ENCODE measurements at regions not wholly inside any gene's neighbourhood (a gene's known extent, or its start where the extent isn't known, plus 50 kb on each side); places are given as distances from the start of the nearest gene placed in this dataset.
A peak's percentile ranks its signal among the peaks of the same experiment; 100 is the strongest.

- Histone ChIP-seq H3K4me1 (ENCODE audit: insufficient read depth, low read length, poor library complexity, severe bottlenecking) (no peaks in the 10 kb centered on the region), H3K9me3 (ENCODE audit: low read depth, low read length, poor library complexity, severe bottlenecking) (peaks cover 10% of the 10 kb centered on the region), H3K27me3 (replicated peaks; ENCODE audit: insufficient read depth, low read depth, low read length, poor library complexity) (no peaks in the 10 kb centered on the region), H3K27ac (ENCODE audit: low read depth, low read length, poor library complexity, severe bottlenecking) (no peak overlapping the region), H3K4me3 (ENCODE audit: low read depth, low read length, poor library complexity, severe bottlenecking) (no peak overlapping the region), H3K36me3 (ENCODE audit: insufficient read depth, low read length, poor library complexity, severe bottlenecking) (no peaks in the 10 kb centered on the region)
- no TSS peak for BruUV-seq (replicated peaks)
- intact Hi-C loops (cut with micrococcal nuclease; ENCODE audit: unreplicated experiment), result no loop called here
- POLR2A ChIA-PET (ENCODE audit: low non-redundant PET), result no interaction called here
- no peak for DNase-seq (ENCODE audit: low spot score)
- CTCF ChIA-PET, result no interaction called here
- TF ChIP-seq CTCF (conservative IDR thresholded peaks at IDR 0.05; ENCODE audit: low read depth, low read length), result no peak
- TF ChIP-seq EZH2 (IDR thresholded peaks at IDR 0.05; ENCODE audit: borderline replicate concordance, low read depth, low read length, poor library complexity, severe bottlenecking), result no peak
Observed at GRCh38 chr14:85934886-85935254, 404.9 kb downstream of the FLRT2 start.

GRCh38 chr14:85934123-85934885 is 404.4 kb downstream of the FLRT2 start:
- Histone ChIP-seq H3K9me3 (ENCODE audit: low read depth, low read length, poor library complexity, severe bottlenecking) (peaks cover 10% of the 10 kb centered on the region), H3K27ac (ENCODE audit: low read depth, low read length, poor library complexity, severe bottlenecking) (no peak overlapping the region), H3K4me1 (ENCODE audit: insufficient read depth, low read length, poor library complexity, severe bottlenecking) (no peaks in the 10 kb centered on the region), H3K27me3 (replicated peaks; ENCODE audit: insufficient read depth, low read depth, low read length, poor library complexity) (no peaks in the 10 kb centered on the region), H3K36me3 (ENCODE audit: insufficient read depth, low read length, poor library complexity, severe bottlenecking) (no peaks in the 10 kb centered on the region), H3K4me3 (ENCODE audit: low read depth, low read length, poor library complexity, severe bottlenecking) (no peak overlapping the region)
- no peak for TF ChIP-seq EZH2 (IDR thresholded peaks at IDR 0.05; ENCODE audit: borderline replicate concordance, low read depth, low read length, poor library complexity, severe bottlenecking)
- ChIA-PET CTCF (no interaction called here), POLR2A (ENCODE audit: low non-redundant PET) (no interaction called here)
- no TSS peak for BruUV-seq (replicated peaks)
- DNase-seq (ENCODE audit: low spot score), result no peak
- intact Hi-C loops (cut with micrococcal nuclease; ENCODE audit: unreplicated experiment), result no loop called here

- ChIA-PET CTCF (no interaction called here), POLR2A (ENCODE audit: low non-redundant PET) (no interaction called here)
- no peaks in the 10 kb centered on the region for H3K9me3 ChIP-seq (ENCODE audit: low read depth, low read length, poor library complexity, severe bottlenecking)
- H3K27me3 ChIP-seq (replicated peaks; ENCODE audit: insufficient read depth, low read depth, low read length, poor library complexity), result no peaks in the 10 kb centered on the region
- no peak for DNase-seq (ENCODE audit: low spot score)
- H3K27ac ChIP-seq (ENCODE audit: low read depth, low read length, poor library complexity, severe bottlenecking), result no peak overlapping the region
- BruUV-seq (replicated peaks), result no TSS peak
- peaks cover 12% of the 10 kb centered on the region for H3K4me1 ChIP-seq (ENCODE audit: insufficient read depth, low read length, poor library complexity, severe bottlenecking)
- H3K4me3 ChIP-seq (ENCODE audit: low read depth, low read length, poor library complexity, severe bottlenecking), result no peak overlapping the region
- no peaks in the 10 kb centered on the region for H3K36me3 ChIP-seq (ENCODE audit: insufficient read depth, low read length, poor library complexity, severe bottlenecking)
- TF ChIP-seq EZH2 (IDR thresholded peaks at IDR 0.05; ENCODE audit: borderline replicate concordance, low read depth, low read length, poor library complexity, severe bottlenecking) (no peak), CTCF (conservative IDR thresholded peaks at IDR 0.05; ENCODE audit: low read depth, low read length) (no peak)
- intact Hi-C loops (cut with micrococcal nuclease; ENCODE audit: unreplicated experiment), result no loop called here
Observed at GRCh38 chr14:85921241-85921640, 391.3 kb downstream of the FLRT2 start.

GRCh38 chr14:85917716-85918115 is 387.8 kb downstream of the FLRT2 start:
- no peak for TF ChIP-seq CTCF (conservative IDR thresholded peaks at IDR 0.05; ENCODE audit: low read depth, low read length)
- no peak for TF ChIP-seq EZH2 (IDR thresholded peaks at IDR 0.05; ENCODE audit: borderline replicate concordance, low read depth, low read length, poor library complexity, severe bottlenecking)
- no TSS peak for BruUV-seq (replicated peaks)
- POLR2A ChIA-PET (ENCODE audit: low non-redundant PET), result no interaction called here
- Histone ChIP-seq H3K4me3 (ENCODE audit: low read depth, low read length, poor library complexity, severe bottlenecking) (no peak overlapping the region), H3K27me3 (replicated peaks; ENCODE audit: insufficient read depth, low read depth, low read length, poor library complexity) (no peaks in the 10 kb centered on the region), H3K27ac (ENCODE audit: low read depth, low read length, poor library complexity, severe bottlenecking) (no peak overlapping the region), H3K4me1 (ENCODE audit: insufficient read depth, low read length, poor library complexity, severe bottlenecking) (peaks cover 12% of the 10 kb centered on the region), H3K36me3 (ENCODE audit: insufficient read depth, low read length, poor library complexity, severe bottlenecking) (no peaks in the 10 kb centered on the region), H3K9me3 (ENCODE audit: low read depth, low read length, poor library complexity, severe bottlenecking) (no peaks in the 10 kb centered on the region)
- CTCF ChIA-PET, result interaction anchor here (0.6 to 0.7 kb wide), 2 partner anchors 156 to 306 kb away, joined by 3 to 4 read pairs; no protein-coding TSS in a partner anchor
- intact Hi-C loops (cut with micrococcal nuclease; ENCODE audit: unreplicated experiment), result no loop called here
- DNase-seq (ENCODE audit: low spot score), result peak; percentile 88
